ENCODE measurements at regions not wholly inside any gene's neighbourhood (a gene's known extent, or its start where the extent isn't known, plus 50 kb on each side); places are given as distances from the start of the nearest gene placed in this dataset.
"Not testable (repeated sequence)": the region's sequence is repeated elsewhere in the genome, so short reads cannot be mapped to it uniquely, and the experiment has no call there.

DNA sequence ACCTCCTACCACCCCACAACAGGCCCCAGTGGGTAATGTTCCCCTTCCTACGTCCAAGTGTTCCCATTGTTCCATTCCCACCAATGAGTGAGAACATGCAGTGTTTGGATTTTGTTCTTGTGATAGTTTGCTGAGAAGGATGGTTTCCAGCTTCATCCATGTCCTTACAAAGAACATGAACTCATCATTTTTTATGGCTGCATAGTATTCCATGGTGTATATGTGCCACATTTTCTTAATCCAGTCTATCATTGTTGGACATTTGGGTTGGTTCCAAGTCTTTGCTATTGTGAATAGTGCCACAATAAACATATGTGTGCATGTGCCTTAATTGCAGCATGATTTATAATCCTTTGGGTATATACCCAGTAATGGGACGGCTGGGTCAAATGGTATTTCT, 81.6 kb downstream of the P2RY10 start:
- POLR2A ChIA-PET; DNase-seq (ENCODE audit: low read depth); H3K36me3 ChIP-seq (ENCODE audit: control insufficient read depth, insufficient read depth, low read length); H3K4me3 ChIP-seq (ENCODE audit: low read depth, low read length); H3K27me3 ChIP-seq (ENCODE audit: control insufficient read depth, insufficient read depth, low read length); CTCF ChIA-PET: not testable (repeated sequence)

DNA sequence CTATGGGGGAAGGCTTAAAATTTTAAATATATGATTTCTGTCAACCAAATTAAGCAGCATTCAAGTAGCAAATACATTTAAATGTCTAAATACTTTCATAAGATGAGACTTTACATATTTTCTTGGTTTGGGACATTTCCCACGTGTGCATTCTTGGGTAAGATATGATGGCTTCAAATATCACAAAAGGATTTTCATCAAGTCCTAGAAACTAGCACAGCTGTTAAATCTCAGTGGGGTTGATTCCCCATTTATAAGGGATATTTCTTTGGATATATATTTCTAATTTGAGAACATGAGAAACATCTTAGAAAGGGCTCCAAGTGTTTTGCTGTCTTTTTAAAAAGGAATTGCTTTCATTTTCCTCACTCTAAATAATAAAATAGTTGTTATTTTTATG, 90.2 kb downstream of the P2RY10 start:
- TF ChIP-seq, protein P1, sequence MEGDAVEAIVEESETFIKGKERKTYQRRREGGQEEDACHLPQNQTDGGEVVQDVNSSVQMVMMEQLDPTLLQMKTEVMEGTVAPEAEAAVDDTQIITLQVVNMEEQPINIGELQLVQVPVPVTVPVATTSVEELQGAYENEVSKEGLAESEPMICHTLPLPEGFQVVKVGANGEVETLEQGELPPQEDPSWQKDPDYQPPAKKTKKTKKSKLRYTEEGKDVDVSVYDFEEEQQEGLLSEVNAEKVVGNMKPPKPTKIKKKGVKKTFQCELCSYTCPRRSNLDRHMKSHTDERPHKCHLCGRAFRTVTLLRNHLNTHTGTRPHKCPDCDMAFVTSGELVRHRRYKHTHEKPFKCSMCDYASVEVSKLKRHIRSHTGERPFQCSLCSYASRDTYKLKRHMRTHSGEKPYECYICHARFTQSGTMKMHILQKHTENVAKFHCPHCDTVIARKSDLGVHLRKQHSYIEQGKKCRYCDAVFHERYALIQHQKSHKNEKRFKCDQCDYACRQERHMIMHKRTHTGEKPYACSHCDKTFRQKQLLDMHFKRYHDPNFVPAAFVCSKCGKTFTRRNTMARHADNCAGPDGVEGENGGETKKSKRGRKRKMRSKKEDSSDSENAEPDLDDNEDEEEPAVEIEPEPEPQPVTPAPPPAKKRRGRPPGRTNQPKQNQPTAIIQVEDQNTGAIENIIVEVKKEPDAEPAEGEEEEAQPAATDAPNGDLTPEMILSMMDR (IDR thresholded peaks at IDR 0.05; ENCODE audit: insufficient read depth, low read depth, low read length): no peak

DNA sequence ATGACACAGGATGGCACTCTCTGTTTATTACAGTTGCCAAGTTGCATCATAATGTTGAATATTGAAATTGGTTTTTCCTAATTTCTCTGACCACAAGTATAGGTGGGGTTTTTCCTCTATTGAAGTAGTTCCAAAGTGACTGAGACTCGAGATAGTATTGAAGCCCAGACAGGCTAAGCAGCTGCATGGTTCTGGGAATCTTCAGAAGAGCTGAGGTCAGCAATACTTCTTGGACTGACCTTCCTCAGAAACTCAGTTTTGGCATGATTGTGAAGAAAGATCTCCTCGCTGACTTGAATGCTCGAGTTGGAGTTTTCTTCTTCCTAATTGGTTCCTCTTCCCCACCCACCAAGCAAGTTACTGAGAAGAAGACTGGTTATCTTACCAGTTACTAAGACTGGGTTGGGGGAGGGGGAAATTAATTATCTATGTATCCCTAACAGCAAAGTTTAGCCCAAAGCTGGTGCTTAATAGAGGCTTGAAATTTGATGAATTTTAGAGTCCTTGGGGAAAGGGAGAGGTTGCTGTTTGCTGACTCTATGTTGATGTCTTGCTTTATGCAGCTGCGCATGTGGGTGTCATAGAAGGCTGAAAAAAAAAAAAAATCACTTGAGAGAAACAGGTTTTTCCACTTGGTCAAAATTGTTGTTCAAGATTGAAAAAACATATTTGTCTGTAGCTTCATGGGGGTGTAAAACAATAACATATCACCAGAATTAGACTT, 91.1 kb downstream of the P2RY10 start:
- no peak for DNase-seq (ENCODE audit: low read depth)
- Histone ChIP-seq H3K36me3 (ENCODE audit: control insufficient read depth, insufficient read depth, low read length) (no peaks in the 10 kb centered on the region), H3K4me3 (ENCODE audit: low read depth, low read length) (no peak overlapping the region), H3K27me3 (ENCODE audit: control insufficient read depth, insufficient read depth, low read length) (no peaks in the 10 kb centered on the region)
- POLR2A ChIA-PET: no interaction called here
- TF ChIP-seq, protein P1 (IDR thresholded peaks at IDR 0.05; ENCODE audit: insufficient read depth, low read depth, low read length): no peak
- CTCF ChIA-PET: interaction anchor here (0.6 kb wide), 1 partner anchor 61 kb away, joined by 3 read pairs; no protein-coding TSS in a partner anchor

More for the DNA sequence above, 90.2 kb downstream of the P2RY10 start:
- no peaks in the 10 kb centered on the region for H3K36me3 ChIP-seq (ENCODE audit: control insufficient read depth, insufficient read depth, low read length)
- DNase-seq (ENCODE audit: low read depth): no peak
- ChIA-PET CTCF (no interaction called here), POLR2A (no interaction called here)
- no peaks in the 10 kb centered on the region for H3K27me3 ChIP-seq (ENCODE audit: control insufficient read depth, insufficient read depth, low read length)
- no peak overlapping the region for H3K4me3 ChIP-seq (ENCODE audit: low read depth, low read length)

DNA sequence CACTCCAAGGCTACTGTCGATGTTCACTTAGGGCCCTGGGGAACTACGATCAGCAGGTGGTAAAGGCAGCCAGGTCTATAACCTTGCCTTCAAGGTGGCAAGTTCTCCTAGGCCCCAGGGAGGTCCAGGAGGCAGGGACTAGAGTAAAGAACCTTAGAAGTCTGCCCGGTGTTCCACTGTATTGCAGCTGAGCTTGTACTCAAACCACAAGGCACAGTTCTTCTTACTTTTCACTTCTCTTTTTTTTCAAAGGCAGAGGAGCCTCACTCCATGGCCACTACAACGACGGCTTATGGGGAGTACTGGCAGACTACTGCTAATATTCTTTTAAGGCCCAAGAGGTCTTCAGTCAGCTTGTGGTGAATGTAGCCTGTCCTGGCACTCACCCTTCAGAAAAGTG, 78.8 kb upstream of the GPR174 start:
- POLR2A ChIA-PET: no interaction called here
- Histone ChIP-seq H3K36me3 (ENCODE audit: control insufficient read depth, insufficient read depth, low read length) (no peaks in the 10 kb centered on the region), H3K4me3 (ENCODE audit: low read depth, low read length) (no peak overlapping the region), H3K27me3 (ENCODE audit: control insufficient read depth, insufficient read depth, low read length) (no peaks in the 10 kb centered on the region)
- CTCF ChIA-PET: no interaction called here
- TF ChIP-seq, protein P1 (IDR thresholded peaks at IDR 0.05; ENCODE audit: insufficient read depth, low read depth, low read length): no peak
- no peak for DNase-seq (ENCODE audit: low read depth)

DNA sequence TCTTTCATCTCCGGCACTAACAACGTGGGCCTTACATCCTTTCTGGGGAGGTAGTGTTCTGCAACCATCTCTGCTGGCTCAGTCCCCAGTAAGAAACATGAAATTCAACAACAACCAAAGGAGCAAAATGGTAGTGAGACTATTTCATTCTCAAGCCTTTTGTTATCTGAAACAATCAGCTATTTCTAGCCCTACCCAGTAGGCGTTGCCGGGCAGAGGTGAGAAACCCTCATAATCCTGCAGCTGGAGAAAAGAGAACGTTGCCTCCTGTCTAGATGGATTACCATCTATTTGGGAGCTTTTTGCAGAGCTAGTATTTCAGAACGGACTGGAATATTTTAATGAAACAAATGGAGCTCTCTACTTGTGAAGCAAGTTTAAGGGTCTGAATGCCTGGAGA, 66.4 kb upstream of the GPR174 start:
- POLR2A ChIA-PET: no interaction called here

More for the DNA sequence above, 66.4 kb upstream of the GPR174 start:
- H3K36me3 ChIP-seq (ENCODE audit: control insufficient read depth, insufficient read depth, low read length): no peaks in the 10 kb centered on the region
- no peaks in the 10 kb centered on the region for H3K27me3 ChIP-seq (ENCODE audit: control insufficient read depth, insufficient read depth, low read length)
- TF ChIP-seq, protein P1 (IDR thresholded peaks at IDR 0.05; ENCODE audit: insufficient read depth, low read depth, low read length): no peak
- no peak overlapping the region for H3K4me3 ChIP-seq (ENCODE audit: low read depth, low read length)
- DNase-seq (ENCODE audit: low read depth): no peak
- CTCF ChIA-PET: no interaction called here

Data from BJ (cell line).